Fibroblast of villous mesenchyme (primary cell): ENCODE measurements at regions not wholly inside any gene's neighbourhood (a gene's known extent, or its start where the extent isn't known, plus 50 kb on each side); places are given as distances from the start of the nearest gene placed in this dataset.

Experiments
- DNase-seq: peaks from one replicate; pipeline ENCODE4 v3.0.0-alpha.2; 2010; ENCODE audit warnings: low read depth
- H3K4me3 ChIP-seq: 2 replicates; pipeline ENCODE4 v1.5.1; 2011; ENCODE audit warnings: low read depth, mild to moderate bottlenecking, low read length
- TF ChIP-seq, protein P1 (sequence below): IDR thresholded peaks from 2 replicates; pipeline ENCODE4 v1.5.1; 2012; ENCODE audit warnings: low read depth, mild to moderate bottlenecking, low read length; ENCODE audit not compliant: insufficient read depth

DNA sequence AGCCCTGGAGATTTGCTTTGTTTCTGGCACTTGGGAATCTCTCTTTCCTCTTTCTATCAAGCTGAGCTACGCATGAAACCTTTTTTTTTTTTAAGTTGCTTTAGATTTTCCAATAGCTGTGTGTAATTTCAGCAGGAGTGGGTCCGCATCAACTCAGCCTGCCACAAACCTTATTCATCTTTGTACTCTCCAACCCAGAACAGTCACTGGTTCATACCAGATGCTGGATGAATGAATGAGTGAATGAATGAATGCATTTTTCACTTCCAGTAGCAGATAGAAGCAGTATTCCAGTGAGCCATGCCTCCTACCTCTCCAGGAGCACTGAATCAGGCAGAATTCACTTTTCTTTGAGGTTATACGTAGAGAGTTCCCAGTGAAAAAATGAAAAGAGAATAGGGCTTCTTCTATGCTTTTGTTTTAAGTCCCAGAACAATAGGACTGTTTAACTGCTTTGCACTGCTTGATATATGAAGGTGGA lies 221.1 kb downstream of the TM9SF2 start:
- no peak overlapping the region for H3K4me3 ChIP-seq
- DNase-seq: no peak
- TF ChIP-seq, protein P1, sequence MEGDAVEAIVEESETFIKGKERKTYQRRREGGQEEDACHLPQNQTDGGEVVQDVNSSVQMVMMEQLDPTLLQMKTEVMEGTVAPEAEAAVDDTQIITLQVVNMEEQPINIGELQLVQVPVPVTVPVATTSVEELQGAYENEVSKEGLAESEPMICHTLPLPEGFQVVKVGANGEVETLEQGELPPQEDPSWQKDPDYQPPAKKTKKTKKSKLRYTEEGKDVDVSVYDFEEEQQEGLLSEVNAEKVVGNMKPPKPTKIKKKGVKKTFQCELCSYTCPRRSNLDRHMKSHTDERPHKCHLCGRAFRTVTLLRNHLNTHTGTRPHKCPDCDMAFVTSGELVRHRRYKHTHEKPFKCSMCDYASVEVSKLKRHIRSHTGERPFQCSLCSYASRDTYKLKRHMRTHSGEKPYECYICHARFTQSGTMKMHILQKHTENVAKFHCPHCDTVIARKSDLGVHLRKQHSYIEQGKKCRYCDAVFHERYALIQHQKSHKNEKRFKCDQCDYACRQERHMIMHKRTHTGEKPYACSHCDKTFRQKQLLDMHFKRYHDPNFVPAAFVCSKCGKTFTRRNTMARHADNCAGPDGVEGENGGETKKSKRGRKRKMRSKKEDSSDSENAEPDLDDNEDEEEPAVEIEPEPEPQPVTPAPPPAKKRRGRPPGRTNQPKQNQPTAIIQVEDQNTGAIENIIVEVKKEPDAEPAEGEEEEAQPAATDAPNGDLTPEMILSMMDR: no peak

DNA sequence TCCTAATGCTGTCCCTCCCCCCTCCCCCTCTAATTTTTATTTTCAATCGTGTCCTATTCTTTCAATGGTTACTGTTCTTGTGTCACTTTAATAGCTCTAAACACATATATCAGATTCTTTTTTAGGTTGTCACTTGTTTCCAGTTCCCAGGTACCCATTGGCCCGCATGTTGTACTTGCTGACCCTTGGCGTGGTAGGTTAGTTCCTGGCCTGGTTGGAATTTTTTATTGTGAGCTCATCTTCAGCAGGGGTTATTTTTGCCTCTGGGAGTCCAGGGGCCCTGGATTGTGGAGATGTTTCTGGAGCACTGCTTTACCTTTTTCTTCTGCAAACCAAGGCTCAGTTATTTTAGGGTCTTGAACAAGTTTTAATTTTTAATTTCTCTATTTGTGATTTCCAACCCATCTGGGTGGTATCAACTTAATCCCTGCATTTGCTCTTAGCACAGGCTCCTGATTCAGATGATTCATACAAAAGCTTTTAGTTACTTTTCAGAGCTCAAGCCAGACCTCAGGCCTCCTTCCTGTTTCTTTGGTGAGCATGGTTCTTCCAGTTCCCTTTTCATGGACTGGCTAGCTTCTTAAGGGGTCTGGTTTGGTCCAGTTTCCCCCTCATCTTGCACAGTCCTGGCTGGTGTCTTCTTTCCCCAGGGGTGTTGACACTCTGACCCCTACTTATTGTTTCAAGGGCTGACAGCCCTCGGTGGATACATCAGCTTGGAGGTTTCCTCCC lies 220.5 kb downstream of the TM9SF2 start:
- DNase-seq: no peak
- H3K4me3 ChIP-seq: no peak overlapping the region
- TF ChIP-seq, protein P1: no peak

DNA sequence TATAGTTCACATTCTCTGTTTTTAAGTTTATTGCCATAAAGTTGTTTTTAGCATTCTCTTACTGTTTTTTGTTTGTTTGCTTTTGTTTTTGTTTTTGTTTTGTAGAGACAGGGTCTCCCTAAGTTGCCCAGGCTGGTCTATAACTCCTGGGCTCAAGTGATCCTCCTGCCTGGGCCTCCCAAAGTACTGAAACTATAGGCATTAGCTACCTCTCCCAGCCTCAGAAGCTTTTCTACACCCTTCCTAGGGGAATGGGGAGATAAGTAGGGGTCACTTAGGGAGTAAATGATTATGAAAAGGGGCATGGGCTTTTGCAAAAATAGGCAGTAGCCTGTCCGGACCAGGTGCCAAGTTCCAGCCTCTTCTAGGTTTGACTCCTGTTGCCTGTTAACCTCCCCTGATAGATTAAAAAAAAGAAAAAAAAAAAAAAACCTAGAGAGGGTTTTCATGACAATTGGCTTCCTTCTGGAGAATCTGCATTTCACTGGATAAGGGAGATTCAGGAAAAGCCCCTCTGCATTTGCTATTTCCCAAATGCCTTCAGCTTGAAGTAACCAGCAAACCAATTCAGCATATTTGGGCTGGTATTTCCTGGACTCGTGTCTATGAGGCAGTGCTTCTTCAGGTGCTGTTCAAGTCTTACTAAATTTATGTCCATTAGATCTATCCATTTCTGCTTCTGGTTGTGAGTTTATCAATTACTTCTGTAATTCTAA lies 216.8 kb downstream of the TM9SF2 start:
- H3K4me3 ChIP-seq: no peak overlapping the region
- DNase-seq: no peak
- TF ChIP-seq, protein P1: no peak

DNA sequence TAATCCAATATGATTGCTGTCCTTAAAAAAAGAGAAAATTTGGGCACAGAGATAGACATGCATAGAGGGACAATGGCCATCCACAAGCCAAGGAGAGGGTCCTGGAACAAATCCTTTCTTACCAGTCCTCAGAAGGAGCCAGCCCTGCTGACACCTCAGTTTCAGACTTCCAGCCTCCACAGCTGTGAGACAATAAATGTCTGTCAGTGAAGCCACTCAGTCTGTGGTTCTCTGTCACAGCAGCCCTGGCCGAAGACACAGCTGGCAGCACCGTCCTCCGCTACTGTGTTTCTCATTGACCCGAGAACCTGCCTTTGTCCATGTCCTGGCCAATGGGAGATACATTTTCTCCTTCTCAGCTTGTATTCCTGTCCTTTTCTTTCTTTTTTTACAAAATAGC lies 207.9 kb downstream of the TM9SF2 start:
- TF ChIP-seq, protein P1: no peak
- no peak for DNase-seq
- no peak overlapping the region for H3K4me3 ChIP-seq

DNA sequence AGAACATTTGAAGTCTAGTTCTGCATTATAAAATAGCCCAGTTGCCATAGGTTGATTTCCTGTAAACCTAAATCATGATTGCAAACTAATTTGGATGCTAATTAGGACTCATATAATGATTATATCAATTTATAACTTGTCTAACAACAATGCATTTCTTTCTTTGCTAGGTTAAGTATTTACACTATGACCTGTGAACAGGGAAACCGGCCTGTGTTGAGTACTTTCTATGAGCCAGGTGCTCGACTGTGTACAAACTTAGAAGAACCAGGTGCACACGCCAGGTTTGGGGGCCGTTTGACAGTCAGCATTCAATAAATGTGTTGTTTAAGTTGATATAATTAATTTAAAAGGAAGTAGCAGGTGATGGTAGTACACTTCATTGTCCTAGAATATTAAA lies 203.1 kb downstream of the TM9SF2 start:
- H3K4me3 ChIP-seq: no peak overlapping the region
- no peak for DNase-seq
- TF ChIP-seq, protein P1: no peak

DNA sequence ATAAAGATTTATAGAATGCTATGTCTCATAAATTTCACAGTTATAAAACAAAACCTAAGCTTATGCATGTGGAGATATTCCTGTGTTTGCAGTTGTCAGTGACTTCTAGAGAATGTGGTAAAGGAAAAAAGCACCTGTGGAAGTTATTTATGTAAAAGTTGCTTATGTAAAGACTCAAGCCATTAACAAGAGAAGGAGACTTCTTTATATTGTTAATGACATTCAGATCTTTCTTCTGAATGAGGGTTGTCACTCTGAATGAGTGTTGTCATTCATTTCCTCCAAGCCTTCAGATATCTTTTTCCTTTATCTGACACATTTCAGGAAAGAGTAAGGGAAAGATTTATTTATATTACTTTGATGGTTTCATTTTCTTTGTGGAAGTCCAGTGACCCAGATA lies 202.6 kb downstream of the TM9SF2 start:
- TF ChIP-seq, protein P1: no peak
- DNase-seq: no peak
- no peak overlapping the region for H3K4me3 ChIP-seq
